ENCODE measurements at regions not wholly inside any gene's neighbourhood (a gene's known extent, or its start where the extent isn't known, plus 50 kb on each side); places are given as distances from the start of the nearest gene placed in this dataset.

DNA sequence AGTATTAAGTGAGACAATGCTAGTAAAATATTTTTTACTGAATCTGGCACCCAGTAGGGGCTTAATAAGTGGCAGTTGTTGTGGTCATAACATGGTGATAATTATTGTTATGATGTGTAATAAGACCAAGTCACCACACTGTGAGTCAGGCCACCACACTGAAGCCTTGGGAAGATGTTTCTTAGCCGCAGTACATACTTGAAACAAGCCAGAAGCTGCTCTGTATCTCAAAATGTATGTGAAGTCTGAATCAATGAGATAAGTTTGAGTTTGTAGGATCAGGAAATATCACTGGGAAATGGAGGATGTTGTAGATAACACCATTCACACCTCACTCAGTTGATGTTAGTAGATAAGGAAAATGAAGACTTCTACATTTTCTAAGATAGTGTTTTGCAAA is 51.3 kb upstream of the PTPN3 start:
- DNase-seq (ENCODE audit: low read depth in 2 of 3, low spot score in 2 of 3), result no peak

DNA sequence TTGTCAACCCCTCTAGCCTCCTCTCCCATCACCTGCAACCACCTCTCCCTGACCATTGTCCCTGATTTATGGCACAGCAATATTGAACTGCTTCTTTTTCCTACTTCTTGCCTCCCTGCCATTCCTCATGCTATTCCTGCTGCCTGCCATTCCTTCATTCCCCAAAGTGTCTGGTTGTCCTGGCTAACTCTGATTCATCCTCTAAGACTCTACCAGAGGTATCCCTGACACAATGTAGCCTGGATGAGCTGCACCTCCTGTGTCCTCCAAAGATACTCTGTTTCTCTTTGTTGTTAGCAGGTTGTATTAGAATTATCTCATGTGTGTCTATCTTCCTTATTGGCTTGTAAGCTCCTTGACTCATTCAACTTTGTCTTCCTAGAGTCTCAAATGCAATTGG is 53.5 kb upstream of the PTPN3 start:
- no peak for DNase-seq (ENCODE audit: low read depth in 2 of 3, low spot score in 2 of 3)

DNA sequence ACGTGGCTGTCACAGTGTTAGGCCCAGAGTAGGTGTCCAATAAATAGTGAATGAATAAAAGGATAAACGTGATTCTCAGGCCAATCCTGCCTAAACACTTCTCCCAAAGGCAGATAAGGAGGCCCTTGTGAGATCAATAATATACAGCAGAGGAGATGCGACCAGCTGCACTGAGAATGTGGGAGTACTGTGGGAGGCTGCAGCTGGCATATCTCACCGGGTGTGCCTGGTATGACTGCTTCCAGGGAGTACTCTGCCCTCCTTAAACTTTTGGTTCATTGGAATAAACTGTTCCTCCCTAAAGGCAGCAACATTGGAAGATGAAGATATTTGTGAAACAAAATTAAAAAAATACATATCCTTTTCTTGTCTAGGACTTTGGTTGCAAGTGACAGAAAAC is 57.1 kb upstream of the PTPN3 start:
- no peak for DNase-seq (ENCODE audit: low read depth in 2 of 3, low spot score in 2 of 3)

DNA sequence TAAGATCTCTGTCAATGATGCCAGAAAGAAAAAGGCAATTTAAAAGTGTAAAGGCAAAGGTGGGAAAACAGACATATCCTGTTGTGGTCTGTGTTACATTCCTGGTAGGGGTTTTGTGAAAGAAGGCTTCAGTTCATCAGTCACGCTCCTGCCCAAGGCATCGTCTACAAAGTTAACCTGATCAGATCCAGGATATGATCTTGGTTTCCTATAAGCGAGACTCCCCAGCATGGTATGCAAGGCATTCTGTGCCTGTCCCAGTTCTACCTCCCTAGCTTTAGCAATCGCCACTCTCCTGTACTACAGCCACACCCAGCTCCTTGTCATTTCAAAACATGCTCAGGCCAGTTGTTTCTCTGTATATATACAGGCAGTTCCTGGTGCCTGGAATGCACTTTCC is 58.0 kb upstream of the PTPN3 start:
- no peak for DNase-seq (ENCODE audit: low read depth in 2 of 3, low spot score in 2 of 3)

DNA sequence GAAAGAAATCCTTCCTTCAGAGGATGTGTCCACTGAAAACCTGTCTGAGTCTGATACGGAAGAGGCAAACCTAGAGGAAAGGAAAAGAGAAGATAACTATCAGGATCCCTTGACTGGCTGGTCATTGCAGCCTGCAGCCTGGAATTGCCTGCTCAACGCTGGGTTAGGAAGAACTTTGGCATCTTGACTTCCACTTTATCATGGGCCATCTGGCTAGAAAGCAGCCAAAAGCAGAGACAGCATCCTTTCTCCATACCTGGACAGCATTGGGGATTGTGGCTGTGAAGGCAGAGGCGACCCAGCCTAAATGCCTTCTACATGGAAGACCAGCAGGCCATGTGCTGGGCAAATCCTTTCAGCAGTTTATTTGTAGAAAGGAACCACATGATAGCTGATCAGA is 58.7 kb upstream of the PTPN3 start:
- DNase-seq (ENCODE audit: low read depth in 2 of 3, low spot score in 2 of 3), result no peak

DNA sequence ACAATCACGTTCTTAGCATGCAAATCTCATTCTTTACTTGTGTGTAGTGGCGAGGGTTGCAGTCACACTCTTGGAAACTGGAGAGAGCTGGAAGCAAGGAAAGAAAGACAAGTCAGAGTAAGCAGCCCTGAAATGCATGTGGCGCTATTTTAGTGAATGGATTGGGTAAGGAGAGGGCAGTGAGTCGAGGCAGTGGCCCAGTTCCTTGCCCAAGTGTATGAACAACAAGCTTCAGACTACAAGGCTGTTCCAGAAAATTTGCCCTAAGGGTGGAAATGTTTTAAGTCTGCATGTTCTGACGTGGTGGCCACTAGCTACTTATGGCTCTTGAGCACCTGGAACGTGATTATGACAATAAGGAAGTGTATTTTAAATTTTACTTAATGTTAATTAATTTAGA is 59.4 kb upstream of the PTPN3 start:
- no peak for DNase-seq (ENCODE audit: low read depth in 2 of 3, low spot score in 2 of 3)

DNA sequence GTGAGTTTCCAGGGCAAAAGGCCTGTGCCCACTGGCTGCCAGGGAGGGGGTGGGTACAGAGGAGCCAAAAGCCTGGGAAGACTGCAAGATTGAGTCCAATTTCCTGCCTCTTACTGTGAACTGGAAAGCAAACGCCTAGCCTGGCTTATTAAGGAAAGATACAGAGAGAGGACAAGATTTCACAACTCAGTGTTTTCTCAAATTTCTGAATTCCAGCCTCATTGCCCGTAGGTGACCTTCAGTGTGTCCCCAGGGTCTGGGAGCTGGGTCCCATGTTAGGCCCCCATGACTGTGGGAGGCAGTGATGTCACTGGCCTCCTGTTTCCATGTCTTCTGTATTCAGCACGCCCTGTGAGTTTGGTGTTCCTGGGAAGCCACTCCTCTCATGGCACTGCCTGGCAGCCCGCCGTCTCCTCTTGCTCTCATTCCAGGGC is 60.6 kb upstream of the PTPN3 start:
- no peak for DNase-seq (ENCODE audit: low read depth in 2 of 3, low spot score in 2 of 3)

DNA sequence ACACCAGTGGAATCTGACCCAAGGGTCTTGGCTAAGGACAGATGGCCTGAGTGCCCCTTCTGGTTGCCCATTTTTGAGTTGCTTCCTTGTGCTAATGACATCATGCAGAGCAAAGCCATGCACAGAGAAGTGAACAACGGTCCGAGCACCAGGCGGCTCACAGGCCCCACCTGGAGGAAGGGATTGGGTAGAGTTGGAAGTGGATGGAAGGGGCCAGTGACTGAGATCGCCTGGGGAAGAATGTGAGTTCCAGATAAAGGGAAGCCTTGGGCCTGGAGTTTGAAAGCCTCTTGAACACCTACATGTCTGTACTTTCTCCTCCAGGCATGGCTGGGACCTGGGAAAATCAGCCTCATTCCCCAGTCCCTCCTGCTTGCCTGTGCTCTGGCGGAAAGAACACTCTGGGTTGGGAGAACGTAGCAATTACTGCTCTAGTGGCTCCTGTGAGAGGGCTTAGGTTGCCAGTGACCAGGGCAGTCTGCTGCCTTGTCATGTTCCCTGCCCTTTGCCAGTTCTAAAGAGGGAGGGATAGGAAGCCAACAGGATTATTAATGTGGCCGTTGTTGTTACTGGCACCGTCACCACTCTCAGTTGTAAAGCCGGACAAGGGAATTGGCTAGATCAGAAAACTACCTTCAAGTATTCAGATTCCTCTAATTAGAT is 62.5 kb upstream of the PTPN3 start:
- no peak for DNase-seq (ENCODE audit: low read depth in 2 of 3, low spot score in 2 of 3)

DNA sequence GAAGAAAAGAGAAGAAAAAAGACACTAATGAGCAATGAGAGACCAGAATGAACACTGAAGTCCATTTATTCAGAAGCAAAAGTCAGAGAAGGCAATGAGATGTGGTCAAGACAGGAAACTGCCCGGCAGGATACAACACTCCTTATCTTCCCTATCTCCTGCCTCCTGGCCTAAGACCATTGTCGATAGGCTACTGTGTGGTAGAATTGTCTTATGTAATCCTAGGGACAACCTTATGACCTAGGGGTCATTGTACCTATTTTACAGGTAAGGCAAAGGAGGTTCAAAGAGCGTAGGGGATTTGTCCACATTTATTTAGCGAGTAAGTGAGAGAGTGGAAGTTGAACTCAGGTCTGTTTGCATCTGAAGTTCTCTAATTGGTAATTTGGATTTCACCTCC is 63.0 kb upstream of the PTPN3 start:
- DNase-seq (ENCODE audit: low read depth in 2 of 3, low spot score in 2 of 3), result no peak

DNA sequence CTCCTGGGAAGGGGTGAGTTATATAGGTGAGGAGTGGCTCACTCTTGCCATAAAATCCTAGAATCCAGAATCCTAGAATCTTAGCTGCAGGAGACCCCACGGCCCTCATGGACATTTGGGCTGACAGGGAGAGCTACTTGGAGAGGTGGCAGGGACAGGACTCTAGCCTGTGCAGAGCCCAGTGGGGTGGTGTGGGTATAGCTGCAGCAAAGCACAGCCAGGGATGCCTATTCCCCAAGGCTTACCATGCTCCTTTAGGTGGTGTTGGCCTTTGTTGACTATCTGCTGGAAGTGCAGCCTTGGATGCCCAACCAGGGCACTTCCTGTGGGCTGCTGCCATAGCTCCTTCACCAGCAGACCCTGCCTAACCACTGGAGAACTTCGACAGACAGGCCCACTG is 70.0 kb upstream of the PTPN3 start:
- DNase-seq (ENCODE audit: low read depth in 2 of 3, low spot score in 2 of 3), result no peak

DNA sequence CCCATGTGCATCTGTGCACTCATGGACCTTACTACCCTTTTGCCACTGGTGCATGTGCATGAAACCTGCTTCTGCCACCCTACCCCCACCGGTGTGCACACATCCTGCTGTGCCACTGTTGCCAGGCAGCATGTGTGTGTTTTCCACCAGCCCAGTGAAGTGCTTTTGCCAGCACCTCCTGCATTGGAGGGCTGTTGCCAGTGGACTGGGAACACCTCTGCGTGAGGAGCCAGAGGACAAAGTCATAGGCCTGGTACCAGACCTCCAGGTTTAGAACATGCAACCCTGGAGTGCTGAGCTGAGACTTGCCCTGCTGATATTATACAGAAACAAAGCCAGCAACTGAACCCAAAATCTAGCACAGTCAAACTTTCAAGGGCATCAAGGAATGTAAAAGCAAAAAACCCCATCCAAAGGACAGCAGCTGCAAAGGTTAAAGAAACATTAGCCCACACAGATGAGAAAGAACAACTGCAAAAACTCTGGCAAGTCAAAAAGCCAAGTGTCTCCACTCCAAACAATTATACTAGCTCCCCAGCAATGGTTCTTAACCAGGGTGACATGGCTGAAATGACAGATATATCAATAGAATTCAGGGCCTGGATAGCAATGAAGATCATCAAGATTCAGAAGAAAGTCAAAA is 70.6 kb upstream of the PTPN3 start:
- DNase-seq (ENCODE audit: low read depth in 2 of 3, low spot score in 2 of 3), result no peak

DNA sequence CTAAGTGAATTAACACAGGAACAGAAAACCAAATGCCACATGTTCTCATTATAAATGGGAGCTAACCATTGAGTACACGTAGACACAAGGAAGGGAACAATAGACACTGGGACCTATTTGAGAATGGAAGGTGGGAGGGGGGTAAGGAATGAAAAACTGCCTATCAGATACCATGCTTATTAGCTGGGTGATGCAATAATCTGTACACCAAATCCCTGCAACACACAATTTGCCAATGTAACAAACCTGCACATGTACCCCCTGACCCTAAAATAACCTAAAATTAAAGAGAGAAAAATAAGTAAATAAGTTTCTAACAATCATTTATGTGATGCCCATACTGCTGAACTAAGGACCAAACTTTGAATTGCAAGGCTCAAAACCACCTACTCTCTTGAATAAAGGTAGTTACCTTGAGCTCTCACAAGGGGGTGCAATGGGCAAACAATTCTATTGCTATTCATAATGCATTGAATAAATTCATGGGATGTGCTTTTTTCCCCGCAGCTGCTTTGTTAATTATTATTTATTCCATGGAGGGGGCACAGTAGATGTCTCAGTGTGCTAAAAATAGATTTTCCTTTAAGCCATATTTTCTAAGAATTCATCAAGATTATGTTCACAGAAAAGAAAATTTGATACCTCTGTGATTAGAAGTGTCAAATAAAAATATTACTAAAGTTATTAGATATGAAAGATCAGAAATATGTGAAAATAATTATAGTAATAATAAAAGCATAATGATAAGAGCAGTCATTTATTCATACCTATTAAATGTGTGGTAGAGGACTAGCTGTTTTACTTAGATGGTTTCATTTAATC is 76.2 kb upstream of the PTPN3 start:
- DNase-seq (ENCODE audit: low read depth in 2 of 3, low spot score in 2 of 3), result peak in 2 of 3 donors; percentile 35 to 81

DNA sequence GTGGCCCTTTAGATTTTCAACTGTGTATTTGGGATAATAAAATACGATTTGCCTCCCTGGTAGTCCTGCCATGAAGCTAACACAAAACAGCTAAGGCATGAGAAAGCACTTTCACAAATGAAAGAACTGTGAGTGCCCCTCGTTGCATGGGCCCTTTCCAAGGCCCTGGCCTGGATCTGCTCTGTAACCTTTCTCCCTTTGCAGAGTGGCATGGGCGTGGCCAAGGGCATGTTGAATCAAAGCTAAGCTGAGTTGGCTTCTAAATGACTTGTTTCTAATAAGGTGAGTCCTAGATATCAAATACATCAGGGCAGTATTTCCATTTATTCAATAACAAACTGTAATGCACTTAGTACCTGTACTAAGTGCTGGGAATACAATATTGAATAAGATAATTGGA is 78.7 kb upstream of the PTPN3 start:
- DNase-seq (ENCODE audit: low read depth in 2 of 3, low spot score in 2 of 3), result no peak

DNA sequence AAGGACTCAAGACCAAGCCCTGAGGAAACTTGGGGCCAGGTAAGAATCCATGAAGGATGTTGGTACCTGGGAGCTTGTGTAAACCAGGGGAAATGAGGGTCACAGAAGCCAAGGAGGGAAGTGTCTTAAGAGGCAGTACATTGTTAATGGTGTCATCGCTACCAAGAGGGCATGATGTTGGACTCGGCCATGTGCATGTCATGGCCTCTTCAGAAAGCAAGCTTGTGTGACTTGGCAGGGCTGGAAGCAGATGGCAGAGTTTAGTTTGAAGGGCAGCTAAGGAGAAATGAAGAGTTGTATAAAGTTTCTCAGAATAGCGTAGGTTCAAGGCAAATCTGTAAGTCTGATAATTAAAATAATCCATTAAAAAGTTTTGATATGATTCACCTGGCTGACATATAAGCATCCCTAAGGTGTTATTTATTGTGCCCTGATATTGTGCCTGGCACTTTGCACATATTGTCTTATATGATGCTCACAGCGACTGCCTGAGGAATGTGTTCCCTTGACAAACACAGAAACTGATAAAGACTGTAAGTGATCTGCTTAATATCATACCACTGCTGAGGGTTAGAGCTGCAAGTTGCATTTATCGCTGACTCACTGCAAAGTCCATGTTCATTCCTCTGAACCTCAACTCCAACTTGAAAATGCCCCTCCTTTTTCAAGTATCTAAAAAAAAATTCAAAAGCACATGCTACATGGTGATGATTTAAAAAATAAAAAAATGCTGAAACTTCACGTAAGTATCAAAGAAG is 81.3 kb upstream of the PTPN3 start:
- DNase-seq (ENCODE audit: low read depth in 2 of 3, low spot score in 2 of 3), result no peak

DNA sequence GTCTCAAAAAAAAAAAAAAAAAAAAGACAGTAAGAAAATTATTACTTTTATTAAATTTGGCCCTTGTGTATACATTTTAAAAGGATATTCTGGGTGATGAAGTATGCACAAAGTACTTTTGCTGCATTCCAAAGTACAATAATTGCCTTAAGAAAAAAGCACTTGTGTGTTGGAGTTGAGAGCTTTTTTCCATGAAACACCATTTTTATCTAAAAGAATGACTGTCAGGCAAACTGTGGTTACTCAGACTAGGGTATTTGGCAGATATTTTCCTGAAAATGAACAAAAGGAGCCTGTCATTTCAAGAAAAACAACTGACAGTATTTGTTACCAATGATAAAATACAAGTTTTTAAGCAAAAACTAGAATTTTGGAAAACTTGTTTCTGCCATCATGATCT is 84.3 kb upstream of the PTPN3 start:
- no peak for DNase-seq (ENCODE audit: low read depth in 2 of 3, low spot score in 2 of 3)

DNA sequence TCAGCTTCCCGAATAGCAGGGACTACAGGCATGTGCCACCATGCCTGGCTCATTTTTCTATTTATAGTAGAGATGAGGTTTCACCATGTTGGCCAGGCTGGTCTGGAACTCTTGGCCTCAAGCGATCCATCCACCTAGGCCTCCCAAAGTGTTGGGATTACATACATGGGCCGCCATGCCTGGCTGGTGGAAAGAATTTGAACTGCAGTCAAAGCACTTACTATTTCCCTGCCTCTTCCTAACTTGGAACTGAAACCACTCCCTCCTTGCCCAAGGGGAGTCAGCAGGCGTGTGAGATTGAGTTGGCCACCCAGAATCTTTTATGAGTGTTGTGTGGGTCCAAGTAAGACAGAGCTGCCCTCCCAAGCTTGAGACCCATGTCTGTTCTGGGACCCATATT is 86.1 kb upstream of the PTPN3 start:
- DNase-seq (ENCODE audit: low read depth in 2 of 3, low spot score in 2 of 3), result no peak

DNA sequence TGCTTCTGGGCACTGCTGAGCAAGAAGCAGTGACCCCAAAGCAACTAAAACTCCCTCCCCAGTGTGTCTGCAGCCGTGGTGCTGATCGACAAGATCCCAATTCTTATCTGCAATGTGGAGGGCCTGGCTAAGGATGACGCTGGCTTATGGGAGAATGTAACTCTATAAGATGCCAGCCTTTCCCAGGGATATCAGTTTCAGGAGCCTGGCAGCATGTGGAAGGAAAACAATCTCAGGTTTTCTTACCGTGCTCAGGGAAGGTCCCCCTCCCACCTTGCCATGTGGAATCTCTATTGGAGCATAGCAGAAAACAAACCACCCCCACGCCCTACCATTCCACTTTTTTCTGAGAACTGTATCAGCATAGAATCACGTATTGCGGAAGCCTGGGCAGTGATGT is 87.7 kb upstream of the PTPN3 start:
- DNase-seq (ENCODE audit: low read depth in 2 of 3, low spot score in 2 of 3), result no peak

DNA sequence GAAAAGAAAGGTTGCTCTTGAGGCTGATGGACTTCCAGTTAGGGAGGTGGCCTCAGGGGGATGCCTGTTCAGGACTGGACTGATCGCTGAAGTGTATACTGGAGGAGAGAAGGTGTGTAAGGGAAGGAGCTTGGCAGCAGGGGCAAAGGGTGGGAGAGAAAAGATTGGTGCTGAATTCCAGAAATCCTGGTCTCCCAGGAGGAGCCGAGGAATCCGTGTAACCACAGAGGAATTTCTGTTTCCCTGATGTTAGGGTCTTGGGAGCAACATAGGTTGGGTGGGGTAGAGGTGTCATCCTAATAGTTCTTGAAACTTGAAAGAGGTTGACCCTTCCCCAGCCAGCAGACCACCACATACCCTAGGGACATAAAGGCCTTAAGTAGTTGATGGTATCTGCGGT is 88.9 kb upstream of the PTPN3 start:
- DNase-seq (ENCODE audit: low read depth in 2 of 3, low spot score in 2 of 3), result no peak

DNA sequence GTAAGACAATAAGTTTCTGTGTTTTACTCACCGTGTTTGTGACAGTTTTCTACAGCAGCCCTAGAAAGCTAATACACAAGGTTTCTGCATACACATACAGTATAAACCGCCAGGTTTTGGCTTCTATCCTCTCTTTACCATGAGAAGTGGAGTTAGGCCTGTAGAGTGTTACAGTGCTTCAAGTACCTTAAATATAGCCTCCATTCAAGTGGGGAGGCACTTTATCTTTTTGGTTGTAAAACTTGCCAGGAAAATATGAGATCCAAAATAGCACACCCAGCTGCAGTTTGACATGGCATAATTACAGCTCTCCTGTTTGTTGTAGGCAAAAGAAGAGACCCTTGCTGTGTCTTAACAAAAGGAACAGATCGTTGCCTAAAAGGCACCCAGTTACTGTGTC is 90.3 kb upstream of the PTPN3 start:
- DNase-seq (ENCODE audit: low read depth in 2 of 3, low spot score in 2 of 3), result no peak

DNA sequence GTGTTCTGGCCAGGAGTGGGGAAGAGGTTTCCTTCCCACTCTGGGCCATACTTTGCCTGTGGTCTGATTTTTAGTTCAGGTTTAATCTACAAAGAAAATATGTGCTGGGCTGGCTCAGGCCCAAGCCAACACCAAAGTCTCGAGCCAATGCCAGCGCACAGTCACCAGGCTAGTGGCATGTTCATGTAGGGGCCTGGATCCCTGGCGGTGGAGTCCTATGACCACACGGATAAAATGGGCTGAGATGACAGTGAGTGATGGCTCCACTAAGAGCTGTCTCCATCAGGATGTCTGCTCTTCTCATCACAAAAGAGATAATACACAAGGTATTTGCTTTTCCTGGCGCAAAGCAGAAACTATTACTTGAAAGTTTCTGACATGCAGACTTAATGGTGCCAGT is 92.9 kb upstream of the PTPN3 start:
- DNase-seq (ENCODE audit: low read depth in 2 of 3, low spot score in 2 of 3), result peak in 2 of 3 donors; percentile 31 to 69

DNA sequence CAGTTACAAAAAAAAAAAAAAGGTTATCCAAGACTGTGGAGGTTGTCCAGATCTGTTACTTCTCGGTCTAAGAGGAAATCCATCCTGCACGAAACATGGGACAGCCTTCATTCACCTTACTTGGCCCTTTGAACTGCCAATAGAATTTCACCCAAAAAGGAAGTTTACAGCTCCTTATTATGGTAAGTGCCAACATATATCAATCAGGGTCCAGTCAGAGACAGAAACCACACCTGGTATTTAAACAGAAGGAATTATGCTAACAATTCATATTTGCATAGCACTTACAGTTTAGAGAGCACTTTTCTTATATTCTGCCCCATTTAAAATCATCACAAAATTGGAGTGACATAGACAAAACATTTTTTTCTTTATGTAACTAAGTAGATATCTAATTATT is 93.6 kb upstream of the PTPN3 start:
- no peak for DNase-seq (ENCODE audit: low read depth in 2 of 3, low spot score in 2 of 3)

All from hematopoietic multipotent progenitor cell (in vitro differentiated cells).